WTC11 (cell line): ENCODE measurements at regions not wholly inside any gene's neighbourhood (a gene's known extent, or its start where the extent isn't known, plus 50 kb on each side); places are given as distances from the start of the nearest gene placed in this dataset.

ENCODE experiments used
- ATAC-seq: fragments of 200-7000 bp; cut with Tn5 transposase; 2 replicates; pipeline ENCODE4 v1.10.0; 2021; ENCODE audit warnings: mild to moderate bottlenecking, moderate library complexity
- CTCF ChIA-PET: fragments of 300-600 bp; sonication (Branson Sonifier 250); formaldehyde crosslinking; loops from one replicate; lab custom pipeline; 2021; ENCODE audit warnings: antibody characterized with exemption; lab: Charles Lee
- POLR2A ChIA-PET: fragments of 350-600 bp; sonication (Branson Sonifier 250); formaldehyde crosslinking; loops from one replicate; lab custom pipeline; 2021; ENCODE audit warnings: antibody characterized with exemption; lab: Charles Lee
- DNase-seq: peaks from one replicate; pipeline ENCODE4 v3.0.0; 2021; ENCODE audit warnings: low spot score
- H3K27ac Mint-ChIP-seq: 2 replicates; pipeline ENCODE4 v1.8.0; 2021; ENCODE audit warnings: mixed read lengths
- H3K27me3 Mint-ChIP-seq: 2 replicates; pipeline ENCODE4 v1.8.0; 2021; ENCODE audit warnings: low read depth, mild to moderate bottlenecking, moderate library complexity, mixed read lengths
- H3K36me3 Mint-ChIP-seq: 2 replicates; pipeline ENCODE4 v1.8.0; 2021; ENCODE audit warnings: mixed read lengths
- H3K4me1 Mint-ChIP-seq: 2 replicates; pipeline ENCODE4 v1.8.0; 2022; ENCODE audit warnings: mixed read lengths
- H3K4me3 Mint-ChIP-seq: 2 replicates; pipeline ENCODE4 v1.8.0; 2021; ENCODE audit warnings: mild to moderate bottlenecking, moderate library complexity, mixed read lengths
- H3K9me3 Mint-ChIP-seq: 2 replicates; pipeline ENCODE4 v1.8.0; 2021; ENCODE audit warnings: mixed read lengths
- ATF1 ChIP-seq: sonication (generic); formaldehyde crosslinking; IDR thresholded peaks from 2 replicates; pipeline ENCODE4 v1.8.1; 2023; ENCODE audit warnings: mild to moderate bottlenecking, moderate library complexity, missing genetic modification reagents
- CDX4 ChIP-seq: fragments of 250-450 bp; sonication (Bioruptor Pico); IDR thresholded peaks from 2 replicates; pipeline ENCODE4 v1.9.0; 2021; ENCODE audit warnings: moderate library complexity, mild to moderate bottlenecking, inconsistent platforms, borderline replicate concordance
- CREM ChIP-seq: sonication (generic); formaldehyde crosslinking; IDR thresholded peaks from 2 replicates; pipeline ENCODE4 v1.8.1; 2022; ENCODE audit warnings: mild to moderate bottlenecking, missing genetic modification reagents, moderate library complexity
- FOXJ3 ChIP-seq: sonication (generic); formaldehyde crosslinking; IDR thresholded peaks from 2 replicates; pipeline ENCODE4 v1.9.0; 2021; ENCODE audit warnings: missing genetic modification reagents, mild to moderate bottlenecking, borderline replicate concordance
- FOXP1 ChIP-seq: sonication (generic); formaldehyde crosslinking; IDR thresholded peaks from 2 replicates; pipeline ENCODE4 v1.8.0; 2022; ENCODE audit warnings: missing genetic modification reagents, mild to moderate bottlenecking, moderate library complexity, borderline replicate concordance
- HMGA2 ChIP-seq: fragments of 250-450 bp; sonication (Bioruptor Pico); IDR thresholded peaks from 2 replicates; pipeline ENCODE4 v1.4.0; 2021; ENCODE audit warnings: mild to moderate bottlenecking, moderate library complexity
- MXD4 ChIP-seq: fragments of 250-450 bp; sonication (Bioruptor Pico); IDR thresholded peaks from 2 replicates; pipeline ENCODE4 v1.8.0; 2021; ENCODE audit warnings: mild to moderate bottlenecking, moderate library complexity, borderline replicate concordance
- NR1H2 ChIP-seq: sonication (generic); formaldehyde crosslinking; IDR thresholded peaks from 2 replicates; pipeline ENCODE4 v1.9.0; 2021; ENCODE audit warnings: mild to moderate bottlenecking, moderate library complexity, missing genetic modification reagents
- NR2C2 ChIP-seq: sonication (generic); formaldehyde crosslinking; IDR thresholded peaks from 2 replicates; pipeline ENCODE4 v1.8.0; 2022; ENCODE audit warnings: mild to moderate bottlenecking, missing genetic modification reagents
- NR3C1 ChIP-seq: sonication (generic); formaldehyde crosslinking; conservative IDR thresholded peaks from 2 replicates; pipeline ENCODE4 v1.8.1; 2023; ENCODE audit warnings: low read depth, mild to moderate bottlenecking, missing genetic modification reagents
- PRDM15 ChIP-seq: sonication (generic); formaldehyde crosslinking; IDR thresholded peaks from 2 replicates; pipeline ENCODE4 v1.8.0; 2022; ENCODE audit warnings: missing genetic modification reagents
- ZBTB43 ChIP-seq: sonication (generic); formaldehyde crosslinking; IDR thresholded peaks from 2 replicates; pipeline ENCODE4 v1.8.1; 2023; ENCODE audit warnings: mild to moderate bottlenecking, missing genetic modification reagents
- ZNF263 ChIP-seq: sonication (generic); formaldehyde crosslinking; IDR thresholded peaks from 2 replicates; pipeline ENCODE4 v1.8.1; 2022; ENCODE audit warnings: low read depth, mild to moderate bottlenecking, moderate library complexity, missing genetic modification reagents
- ZNF281 ChIP-seq: sonication (generic); formaldehyde crosslinking; IDR thresholded peaks from 2 replicates; pipeline ENCODE4 v1.8.0; 2023; ENCODE audit warnings: mild to moderate bottlenecking, missing genetic modification reagents
- ZNF532 ChIP-seq: fragments of 250-450 bp; sonication (Bioruptor Pico); IDR thresholded peaks from 2 replicates; pipeline ENCODE4 v1.9.0; 2021; ENCODE audit warnings: mild to moderate bottlenecking, borderline replicate concordance

- H3K36me3 Mint-ChIP-seq: peaks cover 7% of the 10 kb centered on the region
- H3K4me1 Mint-ChIP-seq: peaks cover 21% of the 10 kb centered on the region
- ATAC-seq (no peak), DNase-seq (no peak)
- POLR2A ChIA-PET: no interaction called here
- TF ChIP-seq PRDM15 (CRISPR knock-in tag) (no peak), ZNF532 (CRISPR knock-in tag) (no peak), NR2C2 (CRISPR knock-in tag) (no peak), CDX4 (CRISPR knock-in tag) (no peak), NR1H2 (CRISPR knock-in tag) (no peak), FOXP1 (CRISPR knock-in tag) (no peak), HMGA2 (CRISPR knock-in tag) (no peak), NR3C1 (CRISPR knock-in tag) (no peak), FOXJ3 (CRISPR knock-in tag) (no peak), ATF1 (CRISPR knock-in tag) (no peak), ZBTB43 (CRISPR knock-in tag) (no peak), ZNF263 (no peak), CREM (CRISPR knock-in tag) (no peak), MXD4 (CRISPR knock-in tag) (no peak), ZNF281 (no peak)
- CTCF ChIA-PET: no interaction called here
- H3K27me3 Mint-ChIP-seq: peaks cover 4% of the 10 kb centered on the region; the same call in 1 of the 2 replicates
- peaks cover 12% of the 10 kb centered on the region for H3K9me3 Mint-ChIP-seq
- H3K4me3 Mint-ChIP-seq: no peak overlapping the region
- no peak overlapping the region for H3K27ac Mint-ChIP-seq
Measured at GRCh38 chr22:48975316-48975741, 852.3 kb downstream of the BRD1 start.
